NCI-H146 treated with DMSO at 0.1 percent for 48 hours (cell line): ENCODE measurements at regions not wholly inside any gene's neighbourhood (a gene's known extent, or its start where the extent isn't known, plus 50 kb on each side); places are given as distances from the start of the nearest gene placed in this dataset.

Experiments used
- DNase-seq: peaks from one replicate; lab custom pipeline; 2025; ENCODE audit not compliant: unreplicated experiment; lab: John Stamatoyannopoulos, UW

- no peak for DNase-seq
These were observed 211.8 kb upstream of the CITED2 start for GRCh38 chr6:139586273-139586672.

DNA sequence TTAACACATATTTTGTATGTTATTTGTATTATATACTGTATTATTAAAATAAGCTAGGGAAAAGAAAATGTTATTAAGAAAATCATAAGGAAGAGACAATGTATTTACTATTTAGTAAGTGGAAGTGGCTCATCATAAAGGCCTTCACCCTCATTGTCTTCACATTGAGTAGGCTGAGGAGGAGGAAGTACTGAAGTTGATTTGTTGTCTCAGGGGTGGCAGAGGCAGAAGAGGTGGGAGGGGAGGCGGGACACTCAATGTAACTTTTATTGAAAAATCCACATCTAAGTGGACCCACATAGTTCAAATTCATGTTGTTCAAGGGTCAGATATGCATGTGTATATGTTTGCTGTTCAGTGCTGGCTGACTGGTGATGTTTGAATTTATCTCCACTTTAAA, 210.2 kb upstream of the CITED2 start:
- no peak for DNase-seq

DNA sequence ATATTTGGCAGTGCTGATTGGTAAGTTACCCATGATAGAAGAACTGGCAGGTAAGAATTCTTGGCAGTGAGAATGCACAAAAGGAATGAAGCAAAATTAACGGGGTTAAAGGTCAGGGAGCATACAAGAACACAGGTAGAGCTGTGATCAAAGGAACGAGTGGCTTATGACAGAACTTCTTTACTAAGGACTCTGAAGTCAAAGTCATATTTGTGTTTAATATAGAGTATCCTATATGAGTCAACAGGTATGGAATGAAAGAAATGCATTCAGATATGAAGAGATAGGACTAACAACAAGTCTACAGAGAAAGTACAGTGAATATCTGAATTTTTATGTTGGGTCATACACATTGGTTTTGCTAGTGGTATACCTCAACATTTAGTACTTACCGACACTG, 209.0 kb upstream of the CITED2 start:
- DNase-seq, result no peak

DNA sequence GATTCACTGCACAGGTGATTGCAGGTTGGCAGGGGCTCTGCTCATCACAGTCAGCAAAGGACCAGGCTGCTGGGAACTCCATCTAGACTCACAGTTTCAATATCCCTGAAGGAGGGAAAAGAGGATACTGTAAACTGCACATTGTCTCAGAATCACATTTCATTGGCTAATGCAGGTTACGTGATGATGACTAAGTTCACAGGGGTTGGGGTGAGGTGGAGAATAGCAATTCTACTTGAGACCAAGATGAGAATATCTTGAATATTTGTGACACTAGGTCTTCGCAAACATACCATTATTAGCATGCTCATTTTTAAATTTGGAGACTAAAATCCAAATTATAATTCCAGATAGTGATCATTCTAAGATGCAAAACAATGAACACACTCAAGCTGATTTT, 208.5 kb upstream of the CITED2 start:
- DNase-seq, result no peak

DNA sequence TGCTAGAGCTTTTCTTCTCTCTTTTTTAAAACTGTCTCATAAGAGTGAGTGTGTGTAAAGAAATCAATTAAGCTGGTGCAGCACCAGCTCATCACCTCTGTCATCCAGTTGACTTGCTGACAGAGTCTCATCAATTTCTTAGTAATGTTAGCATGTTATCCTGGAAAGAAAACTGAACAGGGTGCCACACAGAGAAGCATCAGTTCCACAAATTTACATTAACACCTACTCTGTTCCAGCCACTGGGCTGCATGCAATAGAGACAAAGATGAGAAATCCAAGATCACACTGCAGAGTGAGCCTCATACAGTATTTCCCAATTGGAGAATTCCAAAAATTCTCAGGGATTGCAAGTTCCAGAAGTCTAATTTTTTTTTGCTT, 207.0 kb upstream of the CITED2 start:
- no peak for DNase-seq

- DNase-seq, result no peak
These were observed 206.4 kb upstream of the CITED2 start for GRCh38 chr6:139580592-139581484.

GRCh38 chr6:139577763-139578604, 203.5 kb upstream of the CITED2 start:
- no peak for DNase-seq

GRCh38 chr6:139577124-139577762, 202.8 kb upstream of the CITED2 start:
- DNase-seq, result no peak

- DNase-seq, result no peak
These were observed 197.6 kb upstream of the CITED2 start for GRCh38 chr6:139572001-139572400.

DNA sequence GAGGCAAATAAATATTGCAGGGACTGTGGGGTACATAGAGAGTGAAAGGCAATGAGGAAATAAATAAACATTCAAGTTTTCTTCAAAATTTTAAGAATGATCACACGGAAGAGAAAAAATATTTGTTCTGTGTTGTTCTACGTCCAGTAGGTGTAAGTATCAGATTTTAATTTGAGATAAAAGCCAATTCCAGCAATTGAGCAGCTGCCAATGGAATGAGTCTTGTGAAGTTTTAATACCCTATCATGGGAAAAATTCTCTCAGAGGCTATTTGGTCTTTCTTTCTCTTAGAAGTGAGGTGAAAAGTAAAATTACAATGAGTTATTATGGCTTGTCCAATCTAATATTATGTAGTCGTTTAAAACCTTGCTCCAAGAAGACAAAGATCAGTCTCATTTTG, 195.7 kb upstream of the CITED2 start:
- DNase-seq, result no peak

GRCh38 chr6:139569566-139569965, 195.1 kb upstream of the CITED2 start:
- no peak for DNase-seq

DNA sequence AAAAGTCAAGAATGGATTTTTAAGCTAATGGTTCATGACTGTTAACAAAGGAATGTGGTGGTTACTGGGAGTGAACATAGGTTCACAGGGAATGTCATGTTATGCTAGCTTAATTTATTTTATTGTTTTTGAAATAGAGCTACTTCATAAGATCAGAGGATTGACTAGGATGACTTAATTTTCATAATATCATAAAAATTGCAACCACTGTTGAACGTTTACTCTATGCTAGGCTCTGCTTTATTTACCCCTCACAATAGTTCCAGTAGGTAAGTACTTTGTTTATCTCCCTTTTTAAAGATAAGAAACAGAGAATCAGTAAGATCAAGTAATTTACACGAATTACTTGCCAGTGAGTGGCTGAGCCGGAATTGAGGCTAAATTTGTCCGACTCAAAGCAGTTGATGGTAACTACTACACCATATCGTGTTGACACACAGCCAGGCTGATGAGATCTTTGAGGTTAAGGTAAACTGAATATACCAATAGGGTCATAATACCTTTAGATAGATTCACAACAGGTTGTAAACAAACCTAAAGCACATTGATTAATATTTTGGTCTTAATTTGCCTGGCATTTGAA, 194.6 kb upstream of the CITED2 start:
- DNase-seq, result no peak

DNA sequence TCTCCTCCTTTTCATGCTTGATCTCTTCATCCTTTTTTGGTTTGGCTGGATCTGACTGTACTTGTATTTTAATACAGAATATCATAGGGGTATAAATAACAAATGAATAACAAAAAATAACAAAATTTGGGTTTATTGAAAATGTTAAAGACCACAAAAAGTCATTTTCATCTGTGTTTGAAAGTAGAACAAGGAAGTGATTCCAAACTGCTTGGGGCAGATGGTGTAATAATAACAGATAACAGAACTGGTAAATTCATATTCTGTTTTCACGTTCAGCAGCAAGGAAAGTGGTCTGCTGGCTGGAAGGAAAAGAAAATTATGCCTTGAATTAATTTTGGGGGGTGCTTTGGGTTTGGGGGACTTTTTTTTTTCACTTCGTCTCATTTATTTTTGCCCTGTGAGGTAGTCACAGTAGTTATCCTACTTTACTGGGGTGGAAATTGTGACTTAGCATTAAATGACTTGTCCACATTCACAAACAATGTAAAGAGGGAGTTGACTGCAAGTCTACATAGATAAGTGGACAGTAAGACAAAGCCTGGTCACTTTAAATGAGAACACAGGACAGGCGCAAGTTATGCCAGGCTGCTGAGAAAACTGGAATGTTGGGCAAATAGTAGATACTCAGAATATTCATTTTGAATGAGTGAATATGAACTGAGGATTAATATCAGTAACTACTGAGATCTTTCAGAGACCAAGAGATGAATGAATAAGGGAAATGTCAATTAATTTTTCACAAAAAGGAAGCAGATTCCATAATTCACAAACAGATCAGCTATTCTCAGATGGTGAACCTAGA, 193.9 kb upstream of the CITED2 start:
- no peak for DNase-seq

- no peak for DNase-seq
These were observed 192.6 kb upstream of the CITED2 start for GRCh38 chr6:139567095-139567494.

GRCh38 chr6:139565591-139565990, 191.1 kb upstream of the CITED2 start:
- DNase-seq, result no peak

GRCh38 chr6:139557547-139557946, 183.1 kb upstream of the CITED2 start:
- DNase-seq, result no peak

- DNase-seq, result no peak
These were observed 182.1 kb upstream of the CITED2 start for GRCh38 chr6:139556532-139556931.

GRCh38 chr6:139553916-139554315, 179.5 kb upstream of the CITED2 start:
- no peak for DNase-seq

- no peak for DNase-seq
These were observed 176.9 kb upstream of the CITED2 start for GRCh38 chr6:139551376-139551775.

DNA sequence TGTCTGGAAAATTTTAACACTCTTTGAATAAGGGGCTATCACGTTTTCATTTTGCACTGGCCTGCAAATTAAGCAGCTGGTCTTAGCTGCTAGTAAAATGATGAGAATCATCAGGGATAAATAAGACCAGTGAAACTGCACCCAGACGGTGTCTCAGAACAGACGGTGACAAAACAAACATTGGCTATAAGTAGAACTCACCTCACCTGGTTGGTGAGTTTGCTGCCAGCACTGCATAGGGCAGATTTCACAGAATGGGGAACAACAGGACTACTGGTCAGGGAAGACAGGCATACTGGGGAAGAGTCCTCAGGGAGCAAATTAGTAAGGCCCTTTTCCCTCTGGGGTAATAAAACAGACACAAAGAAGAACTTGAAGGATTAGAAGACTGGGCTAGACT, 175.9 kb upstream of the CITED2 start:
- DNase-seq, result no peak
